Retina (tissue), 1 donor: ENCODE measurements at regions not wholly inside any gene's neighbourhood (a gene's known extent, or its start where the extent isn't known, plus 50 kb on each side); places are given as distances from the start of the nearest gene placed in this dataset.
"Not testable (repeated sequence)": the region's sequence is repeated elsewhere in the genome, so short reads cannot be mapped to it uniquely, and the experiment has no call there.

ENCODE experiments used
- DNase-seq: peaks from one replicate; pipeline ENCODE4 v3.0.0-alpha.2; 2016

- no peak for DNase-seq
Observed at GRCh38 chr1:219717536-219717935, 104.6 kb upstream of the ZC3H11B start.

DNA sequence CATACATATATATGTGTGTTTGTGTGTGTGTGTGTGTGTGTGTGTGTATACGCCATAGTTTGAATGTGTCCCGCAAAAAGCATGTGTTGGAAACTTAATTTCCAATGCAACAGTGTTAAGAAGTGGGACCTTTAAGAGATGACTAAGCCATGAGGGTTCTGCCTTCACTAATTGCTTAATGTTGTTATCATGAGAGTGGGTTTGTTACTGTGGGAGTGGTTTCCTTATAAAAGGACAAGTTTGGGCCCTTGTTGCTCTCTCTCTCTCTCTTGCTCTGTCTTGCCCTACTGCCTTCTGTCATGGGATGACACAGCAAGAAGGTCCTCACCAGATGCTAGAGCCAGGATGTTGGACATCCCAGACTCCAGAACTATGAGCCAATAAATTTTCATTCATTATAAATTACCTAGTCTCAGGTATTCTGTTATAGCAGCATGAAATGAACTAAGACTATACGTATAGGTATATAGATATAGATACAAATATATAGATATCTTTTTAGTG lies 103.8 kb upstream of the ZC3H11B start:
- no peak for DNase-seq

DNA sequence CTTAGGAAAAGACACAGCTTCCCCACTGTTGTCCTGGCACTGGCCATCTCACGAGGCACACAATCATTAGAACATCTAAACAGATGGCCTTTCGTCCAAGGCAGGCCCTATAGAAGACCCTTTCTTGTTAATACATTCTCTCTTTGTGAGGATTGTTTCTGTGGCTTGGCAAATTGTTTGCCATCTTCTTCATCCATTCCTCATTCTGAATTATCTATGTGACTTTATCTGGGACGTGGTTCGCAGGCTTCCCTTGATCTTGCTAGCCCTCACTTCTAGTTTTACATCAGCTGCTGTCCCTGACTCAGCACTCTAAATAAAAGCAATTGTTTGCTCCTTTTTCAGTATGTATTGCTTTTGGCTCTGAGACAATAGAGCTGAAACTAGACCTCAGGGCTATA lies 101.1 kb upstream of the ZC3H11B start:
- DNase-seq = no peak

- DNase-seq = no peak
Observed at GRCh38 chr1:219712506-219712905, 99.6 kb upstream of the ZC3H11B start.

- no peak for DNase-seq
Observed at GRCh38 chr1:219710529-219711194, 97.8 kb upstream of the ZC3H11B start.

GRCh38 chr1:219708919-219709543 lies 96.1 kb upstream of the ZC3H11B start:
- no peak for DNase-seq

DNA sequence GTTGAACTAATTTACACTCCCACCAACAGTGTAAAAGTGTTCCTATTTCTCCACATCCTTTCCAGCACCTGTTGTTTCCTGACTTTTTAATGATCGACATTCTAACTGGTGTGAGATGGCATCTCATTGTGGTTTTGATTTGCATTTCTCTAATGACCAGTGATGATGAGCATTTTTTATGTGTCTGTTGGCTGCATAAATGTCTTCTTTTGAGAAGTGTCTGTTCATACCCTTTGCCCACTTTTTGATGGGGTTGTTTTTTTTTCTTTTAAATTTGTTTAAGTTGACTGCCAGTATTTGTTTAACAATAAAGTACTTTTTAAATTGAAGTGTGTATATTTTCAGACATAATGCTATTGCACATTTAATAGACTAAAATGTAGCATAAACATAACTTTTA lies 95.0 kb upstream of the ZC3H11B start:
- DNase-seq = not testable (repeated sequence)

DNA sequence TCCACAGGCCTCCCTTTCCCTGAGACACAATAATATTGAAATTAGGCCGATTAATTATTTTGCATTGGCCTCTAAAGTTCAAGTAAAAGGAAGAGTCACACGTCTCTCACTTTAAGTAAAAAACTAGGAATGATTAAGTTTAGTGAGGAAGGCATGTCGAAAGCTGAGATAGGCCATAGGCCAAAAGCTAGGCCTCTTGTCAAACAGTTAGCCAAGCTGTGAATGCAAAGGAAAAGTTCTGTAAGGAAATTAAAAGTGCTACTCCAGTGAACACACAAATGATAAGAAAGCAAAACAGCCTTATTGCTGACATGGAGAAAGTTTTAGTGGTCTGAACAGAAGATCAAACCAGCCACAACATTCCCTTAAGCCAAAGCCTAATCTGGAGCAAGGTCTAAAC lies 91.4 kb upstream of the ZC3H11B start:
- DNase-seq = not testable (repeated sequence)

GRCh38 chr1:219703368-219703639 lies 90.4 kb upstream of the ZC3H11B start:
- DNase-seq = no peak

DNA sequence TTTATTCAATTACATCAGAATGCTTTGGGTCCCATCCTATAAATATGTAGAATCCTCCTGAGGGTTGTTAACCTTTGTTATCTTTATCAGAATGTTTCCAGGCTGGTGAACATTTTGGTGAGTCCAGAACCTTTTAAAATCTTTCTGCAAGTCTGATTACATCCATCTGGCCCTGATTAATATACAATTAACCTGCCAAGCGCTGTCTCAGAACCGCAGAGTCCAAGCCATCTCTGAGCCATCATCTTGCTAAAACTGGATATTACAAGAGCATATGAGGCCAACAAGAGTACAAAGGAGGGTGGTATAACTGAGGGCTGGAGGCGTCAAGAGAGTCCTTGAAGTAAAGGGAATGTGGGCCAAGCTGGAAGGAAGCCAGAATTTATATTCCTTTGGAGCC lies 88.6 kb upstream of the ZC3H11B start:
- no peak for DNase-seq

DNA sequence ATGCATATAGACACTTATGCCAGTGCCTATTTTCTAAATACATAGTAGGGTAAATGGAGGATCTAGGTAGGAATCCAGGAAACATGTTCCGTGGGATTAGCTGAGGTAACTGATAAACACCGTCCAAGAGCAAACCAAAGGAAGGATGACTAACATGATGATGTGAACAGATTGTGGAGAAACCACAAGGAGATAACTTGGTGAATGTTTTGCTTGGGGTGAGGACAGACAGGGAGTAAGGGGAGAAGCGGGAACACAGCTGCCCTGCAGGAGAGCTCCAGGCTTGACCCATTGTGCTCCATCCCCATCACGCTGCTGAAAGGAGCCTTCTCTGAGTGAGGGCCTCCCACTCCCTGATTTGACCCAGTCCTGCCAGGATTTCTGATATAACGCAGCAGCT lies 87.0 kb upstream of the ZC3H11B start:
- DNase-seq = no peak

DNA sequence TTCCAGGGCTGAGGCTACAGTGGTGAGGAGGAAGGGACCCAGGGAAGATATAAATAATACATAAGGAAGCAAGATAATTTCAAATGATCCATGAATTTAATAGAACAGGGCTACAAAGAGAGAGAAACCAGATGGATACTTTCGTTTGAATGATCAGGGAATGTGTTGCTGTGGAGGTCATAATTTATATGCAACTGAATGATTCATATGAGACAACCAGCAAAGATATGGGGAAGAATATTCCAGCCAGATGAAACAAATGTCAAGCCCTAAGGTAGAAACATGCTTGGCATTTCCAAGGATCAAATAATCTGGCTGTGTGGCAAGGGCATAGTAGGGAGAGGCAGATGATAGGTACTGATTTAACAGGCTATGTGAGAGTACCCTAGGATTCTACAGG lies 84.8 kb upstream of the ZC3H11B start:
- no peak for DNase-seq

DNA sequence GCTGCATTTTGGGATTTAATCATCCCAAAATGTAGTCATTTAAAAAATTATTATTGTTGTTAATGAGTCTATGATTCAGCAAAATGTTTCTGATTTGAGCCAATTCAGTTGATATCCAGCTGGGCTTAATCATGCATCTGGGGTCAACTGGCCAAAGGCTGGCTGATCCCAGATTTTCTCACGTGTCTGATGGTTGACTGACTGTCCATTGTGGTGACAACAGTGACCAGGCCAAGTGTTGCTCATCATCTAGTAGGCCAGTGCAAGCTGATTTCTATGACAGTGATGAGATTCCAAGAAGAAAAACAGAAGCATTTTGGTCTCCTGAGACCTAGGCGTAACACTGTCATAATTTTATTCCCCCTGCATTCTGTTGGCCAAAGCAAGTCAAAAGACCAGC lies 80.1 kb upstream of the ZC3H11B start:
- DNase-seq = no peak

DNA sequence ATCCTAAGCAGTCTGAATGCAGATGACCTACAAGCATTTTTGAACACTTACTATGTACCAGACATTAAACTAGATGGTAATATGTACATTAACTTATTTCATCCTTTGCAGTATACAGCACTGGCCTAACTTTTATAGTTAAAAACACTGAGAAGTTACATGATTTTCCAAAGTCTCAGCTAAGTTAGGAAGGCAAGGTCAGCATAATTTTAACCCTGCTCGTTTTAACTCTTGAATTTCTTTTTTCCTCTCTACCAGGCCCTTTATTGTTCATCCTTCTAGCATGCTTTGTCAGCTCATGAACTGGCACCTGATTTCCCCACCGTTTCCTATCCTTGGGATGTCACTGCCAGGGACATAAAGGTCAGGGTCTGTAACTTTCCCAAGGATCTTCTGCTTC lies 76.9 kb upstream of the ZC3H11B start:
- DNase-seq = no peak

GRCh38 chr1:219687779-219688178 lies 74.9 kb upstream of the ZC3H11B start:
- DNase-seq = no peak

DNA sequence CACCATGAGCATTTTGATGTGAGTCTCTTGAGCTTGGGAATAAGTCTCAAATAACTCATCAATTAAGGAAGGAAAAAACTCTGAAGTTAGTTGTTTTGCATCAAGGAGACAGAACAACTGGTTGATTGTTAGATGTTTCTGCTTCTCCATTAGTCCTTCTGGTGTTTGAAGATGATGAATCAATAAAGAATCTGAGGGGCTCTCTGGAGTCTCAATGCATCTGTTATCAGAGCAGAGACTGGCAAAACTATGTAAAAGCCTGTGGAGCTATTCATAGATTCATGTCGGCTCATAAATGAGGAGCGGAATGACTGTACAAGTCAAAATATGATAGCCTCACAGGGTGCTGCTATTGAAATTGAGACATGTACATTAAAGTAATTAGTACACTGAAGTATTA lies 73.3 kb upstream of the ZC3H11B start:
- no peak for DNase-seq

- no peak for DNase-seq
Observed at GRCh38 chr1:219682788-219683187, 69.9 kb upstream of the ZC3H11B start.

DNA sequence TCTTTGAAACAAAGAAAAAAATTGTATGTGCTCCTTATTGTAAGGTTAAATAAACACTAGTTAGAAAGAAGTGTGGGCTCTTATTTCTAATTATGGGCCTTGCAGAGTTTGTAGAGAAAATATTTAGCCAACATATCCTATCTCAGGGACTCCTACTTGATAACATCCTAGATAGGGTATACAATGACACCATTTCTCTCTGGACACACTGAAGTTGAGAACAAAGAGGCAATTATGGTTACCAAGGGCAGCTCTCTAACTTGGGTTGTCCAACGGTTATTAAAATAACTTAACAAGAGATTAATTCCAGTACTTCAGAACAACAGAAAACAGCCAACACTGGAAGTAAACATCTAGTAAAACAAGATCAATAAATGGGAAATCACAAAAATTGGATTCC lies 69.0 kb upstream of the ZC3H11B start:
- no peak for DNase-seq

- no peak for DNase-seq
Observed at GRCh38 chr1:219676012-219676765, 63.3 kb upstream of the ZC3H11B start.

GRCh38 chr1:219670426-219671149 lies 57.7 kb upstream of the ZC3H11B start:
- no peak for DNase-seq

GRCh38 chr1:219669556-219669955 lies 56.7 kb upstream of the ZC3H11B start:
- DNase-seq = no peak

- no peak for DNase-seq
Observed at GRCh38 chr1:219669042-219669441, 56.1 kb upstream of the ZC3H11B start.

- no peak for DNase-seq
Observed at GRCh38 chr1:219668446-219668845, 55.5 kb upstream of the ZC3H11B start.

DNA sequence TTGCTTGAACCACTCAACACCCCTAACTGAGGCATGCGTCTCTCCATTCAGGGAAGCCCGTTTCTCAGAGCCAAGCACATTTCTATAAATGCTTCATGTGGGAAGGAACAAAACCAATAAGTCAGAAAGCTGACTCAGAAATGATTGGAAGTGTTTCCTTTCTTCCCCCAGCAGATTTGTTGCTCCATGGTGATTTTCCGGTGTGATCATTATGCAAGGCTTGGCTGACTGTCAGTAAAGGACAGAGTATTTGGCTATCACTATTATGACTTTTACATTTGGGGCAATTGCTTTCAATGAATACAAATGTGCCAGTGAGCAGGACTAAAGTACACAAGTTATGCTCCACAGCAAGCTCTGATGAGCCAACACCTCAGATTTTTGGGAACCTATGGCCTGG lies 53.3 kb upstream of the ZC3H11B start:
- DNase-seq = no peak
